HepG2 (cell line): ENCODE measurements at regions not wholly inside any gene's neighbourhood (a gene's known extent, or its start where the extent isn't known, plus 50 kb on each side); places are given as distances from the start of the nearest gene placed in this dataset.
"Not testable (repeated sequence)": the region's sequence is repeated elsewhere in the genome, so short reads cannot be mapped to it uniquely, and the experiment has no call there.

Experiments
- ATAC-seq: fragments of 200-7000 bp; cut with Tn5 transposase; 3 replicates; pipeline ENCODE4 v1.9.1; 2020; ENCODE audit warnings: mild to moderate bottlenecking, moderate library complexity
- BruUV-seq: library from RNA; stranded (reverse); fragments of 400-500 nt; replicated peaks from 2 replicates; lab custom pipeline; 2021; lab: Mats Ljungman, UMichigan
- CTCF ChIA-PET: fragments of 300-600 bp; formaldehyde crosslinking; extraction: SDS; loops from one replicate; lab custom pipeline; 2021; ENCODE audit warnings: low total read pairs, inconsistent platforms, low intra/inter-chr PET ratio; lab: Yijun Ruan, JAX
- POLR2A ChIA-PET: fragments of 350-600 bp; sonication (Branson Sonifier 250); formaldehyde crosslinking; loops from one replicate; lab custom pipeline; 2020; ENCODE audit warnings: antibody characterized with exemption, inconsistent platforms; lab: Yijun Ruan, JAX
- DNase-seq: peaks from one replicate; pipeline ENCODE4 v3.0.0-alpha.2; 2015; ENCODE audit warnings: low spot score
- FAIRE-seq: peaks from 3 replicates; lab custom pipeline; 2011; peaks lifted over from hg19 to GRCh38; lab: Jason Lieb, UNC
- H2AFZ ChIP-seq: one replicate; pipeline ENCODE4 v1.6.1; 2011; ENCODE audit warnings: low read length, inconsistent platforms
- H3K27ac ChIP-seq: fragments of 300-600 bp; 3 replicates; pipeline ENCODE4 v1.8.0; 2011; ENCODE audit warnings: mixed run types, mild to moderate bottlenecking, mixed read lengths, low read length, inconsistent platforms; ENCODE audit not compliant: insufficient read depth; ENCODE audit errors: extremely low read length
- H3K27me3 ChIP-seq, 2 experiments: fragments of 200-600 bp in 1 of 2; 2 replicates in 1 of 2; 3 replicates in 1 of 2; pipeline versions ENCODE4 v1.6.0 to v1.8.0; 2011; ENCODE audit warnings: low read length in 2 of 2, mild to moderate bottlenecking in 2 of 2, moderate library complexity in 2 of 2, inconsistent platforms in 1 of 2; ENCODE audit not compliant: insufficient read depth in 2 of 2, control insufficient read depth in 1 of 2
- H3K36me3 ChIP-seq, 2 experiments: fragments of 200-600 bp in 1 of 2; replicated peaks in 1 of 2; 2 replicates in 1 of 2; 3 replicates in 1 of 2; pipeline versions ENCODE4 v1.5.1 to v1.8.0; 2011; ENCODE audit warnings: low read length in 2 of 2, inconsistent platforms in 1 of 2; ENCODE audit not compliant: insufficient read depth in 2 of 2, control insufficient read depth in 1 of 2
- H3K4me1 ChIP-seq: 2 replicates; pipeline ENCODE4 v1.5.1; 2012; ENCODE audit warnings: low read length, inconsistent platforms; ENCODE audit not compliant: insufficient read depth
- H3K4me2 ChIP-seq: 2 replicates; pipeline ENCODE4 v1.6.0; 2011; ENCODE audit warnings: low read depth, low read length, inconsistent platforms
- H3K4me3 ChIP-seq, 3 experiments: fragments of 200-600 bp in 1 of 3; sonication (generic), shearing (Covaris generic) in 1 of 3; replicated peaks in 1 of 3; 2 replicates each; pipeline ENCODE4 v1.5.1; 2011 to 2016; ENCODE audit warnings: low read length in 3 of 3, inconsistent platforms in 2 of 3, low read depth in 2 of 3, mild to moderate bottlenecking in 2 of 3, control low read depth in 1 of 3, mixed read lengths in 1 of 3; ENCODE audit not compliant: insufficient read depth in 1 of 3
- H3K79me2 ChIP-seq: one replicate; pipeline ENCODE4 v1.6.1; 2011; ENCODE audit warnings: low read length, inconsistent platforms; ENCODE audit not compliant: insufficient read depth
- H3K9ac ChIP-seq: 2 replicates; pipeline ENCODE4 v1.6.0; 2011; ENCODE audit warnings: mild to moderate bottlenecking, low read depth, low read length, inconsistent platforms; ENCODE audit not compliant: insufficient read depth
- H3K9me3 ChIP-seq: 2 replicates; pipeline ENCODE4 v1.5.1; 2012; ENCODE audit warnings: mild to moderate bottlenecking, low read length
- H4K20me1 ChIP-seq: 2 replicates; pipeline ENCODE4 v1.6.0; 2011; ENCODE audit warnings: inconsistent platforms, mild to moderate bottlenecking, low read length, moderate library complexity; ENCODE audit not compliant: insufficient read depth
- BRD4 ChIP-seq: sonication (generic); formaldehyde crosslinking; IDR thresholded peaks from 2 replicates; pipeline ENCODE4 v1.4.0; 2020; ENCODE audit warnings: missing genetic modification reagents
- KDM2A ChIP-seq: sonication (generic); formaldehyde crosslinking; IDR thresholded peaks from 2 replicates; pipeline ENCODE4 v1.4.0; 2020; ENCODE audit warnings: low read depth, missing genetic modification reagents, borderline replicate concordance
- LBX2 ChIP-seq: sonication (generic); formaldehyde crosslinking; IDR thresholded peaks from 2 replicates; pipeline ENCODE4 v1.5.0; 2020; ENCODE audit warnings: missing genetic modification reagents, mild to moderate bottlenecking, borderline replicate concordance
- NCOR1 ChIP-seq: fragments of 200-600 bp; sonication (generic); IDR thresholded peaks from 2 replicates; pipeline ENCODE4 v1.7.0; 2017; ENCODE audit warnings: antibody characterized with exemption, low read length, borderline replicate concordance
- NR2F6 ChIP-seq, 2 experiments: IDR thresholded peaks; 2 replicates each; pipeline ENCODE4 v1.6.1; 2016; ENCODE audit warnings: antibody characterized with exemption in 1 of 2, mild to moderate bottlenecking in 1 of 2
- PAF1 ChIP-seq: IDR thresholded peaks from 2 replicates; pipeline ENCODE4 v1.6.1; 2016; ENCODE audit warnings: missing genetic modification reagents, missing compliant biosample characterization
- PAX8 ChIP-seq: sonication (generic); formaldehyde crosslinking; IDR thresholded peaks from 2 replicates; pipeline ENCODE4 v1.8.0; 2022; ENCODE audit warnings: mild to moderate bottlenecking, missing genetic modification reagents, borderline replicate concordance
- PHF21A ChIP-seq: sonication (generic); formaldehyde crosslinking; IDR thresholded peaks from 2 replicates; pipeline ENCODE4 v1.5.0; 2020; ENCODE audit warnings: mild to moderate bottlenecking, missing genetic modification reagents
- POGK ChIP-seq: sonication (generic); formaldehyde crosslinking; conservative IDR thresholded peaks from 2 replicates; pipeline ENCODE4 v1.8.0; 2022; ENCODE audit warnings: mild to moderate bottlenecking, moderate library complexity, missing genetic modification reagents
- SMAD1 ChIP-seq: sonication (generic); formaldehyde crosslinking; IDR thresholded peaks from 2 replicates; pipeline ENCODE4 v1.4.0; 2020; ENCODE audit warnings: missing genetic modification reagents, low read depth, mild to moderate bottlenecking, borderline replicate concordance
- ZC3H4 ChIP-seq: sonication (generic); formaldehyde crosslinking; IDR thresholded peaks from 2 replicates; pipeline ENCODE4 v1.4.0; 2020; ENCODE audit warnings: missing genetic modification reagents, borderline replicate concordance
- ZNF235 ChIP-seq: sonication (generic); formaldehyde crosslinking; IDR thresholded peaks from 2 replicates; pipeline ENCODE4 v1.8.1; 2023; ENCODE audit warnings: mild to moderate bottlenecking, missing genetic modification reagents, borderline replicate concordance
- ZNF550 ChIP-seq: sonication (generic); formaldehyde crosslinking; IDR thresholded peaks from 2 replicates; pipeline ENCODE4 v1.4.0; 2020; ENCODE audit warnings: mild to moderate bottlenecking, missing genetic modification reagents, borderline replicate concordance
- ZNF556 ChIP-seq: sonication (generic); formaldehyde crosslinking; IDR thresholded peaks from 2 replicates; pipeline ENCODE4 v1.4.0; 2020; ENCODE audit warnings: mild to moderate bottlenecking, missing genetic modification reagents, borderline replicate concordance
- ZNF597 ChIP-seq: sonication (generic); formaldehyde crosslinking; IDR thresholded peaks from 2 replicates; pipeline ENCODE4 v1.5.0; 2020; ENCODE audit warnings: missing genetic modification reagents
- WGBS: methylation state at CpG from one replicate; pipeline ENCODE4 v1.1.6; 2017; ENCODE audit warnings: low lambda C conversion rate; 5-methylcytosine and 5-hydroxymethylcytosine counted together
- in situ Hi-C: cut with HindIII; loops from 2 replicates; pipeline ENCODE4 v1.10.0; 2017; ENCODE audit warnings: low pct_unique_long_range_greater_than_20kb; ENCODE audit not compliant: extremely low pct_ligation_motif_present
- intact Hi-C: fragments of 100-400 bp; cut with micrococcal nuclease; formaldehyde crosslinking; loops from one replicate; pipeline ENCODE4 v1.10.0; 2022; ENCODE audit not compliant: unreplicated experiment

- WGBS, result 5% methylated on average over 2 of the region's 2 CpGs
- Histone ChIP-seq H3K4me2 (no peak overlapping the region), H3K27me3 (no peaks in the 10 kb centered on the region)
- TF ChIP-seq ZNF597 (CRISPR knock-in tag) (no peak), ZNF235 (CRISPR knock-in tag) (no peak), PAF1 (CRISPR knock-in tag) (no peak), NR2F6 (IDR thresholded peaks at IDR 0.05) (no peak), NR2F6 (CRISPR knock-in tag; IDR thresholded peaks at IDR 0.05) (no peak), PHF21A (no peak), BRD4 (no peak), POGK (CRISPR knock-in tag) (no peak), ZC3H4 (CRISPR knock-in tag) (no peak), SMAD1 (CRISPR knock-in tag) (no peak), KDM2A (CRISPR knock-in tag) (no peak), ZNF556 (CRISPR knock-in tag) (no peak), NCOR1 (no peak), LBX2 (no peak), ZNF550 (CRISPR knock-in tag) (no peak), PAX8 (CRISPR knock-in tag) (no peak)
- TF ChIP-seq, all 625 proteins: peak for 0
- no peak overlapping the region for H3K4me3 ChIP-seq
- in situ Hi-C loops, result no loop called here
- ChIA-PET CTCF (no interaction called here), POLR2A (no interaction called here)
- no peak for FAIRE-seq
- H2AFZ ChIP-seq, result no peak overlapping the region
- no peaks in the 10 kb centered on the region for H3K79me2 ChIP-seq
- H4K20me1 ChIP-seq, result no peaks in the 10 kb centered on the region
- no peaks in the 10 kb centered on the region for H3K36me3 ChIP-seq
- no peak overlapping the region for H3K9ac ChIP-seq
- no peak for ATAC-seq
- no peak for DNase-seq
- no TSS peak for BruUV-seq
- H3K9me3 ChIP-seq, result no peaks in the 10 kb centered on the region
- no peak overlapping the region for H3K27ac ChIP-seq
- no peaks in the 10 kb centered on the region for H3K4me1 ChIP-seq
- intact Hi-C loops, result no loop called here
Measured at GRCh38 chrX:112470551-112470950, 209.2 kb downstream of the LHFPL1 start.

- H3K27ac ChIP-seq, DNase-seq, BruUV-seq, H3K9me3 ChIP-seq, H2AFZ ChIP-seq, H3K4me2 ChIP-seq, intact Hi-C loops, H3K27me3 ChIP-seq, H3K79me2 ChIP-seq, ATAC-seq, FAIRE-seq, CTCF ChIA-PET, POLR2A ChIA-PET, H3K36me3 ChIP-seq, H3K9ac ChIP-seq, in situ Hi-C loops, H3K4me3 ChIP-seq, H4K20me1 ChIP-seq, H3K4me1 ChIP-seq: not testable (repeated sequence)
- no CpG with 5 or more reads among the region's 8 CpGs for WGBS
Measured at GRCh38 chrX:112461949-112462450, 217.7 kb downstream of the LHFPL1 start.
